Chondrocyte (in vitro differentiated cells): ENCODE measurements at regions not wholly inside any gene's neighbourhood (a gene's known extent, or its start where the extent isn't known, plus 50 kb on each side); places are given as distances from the start of the nearest gene placed in this dataset.

Experiments
- DNase-seq: peaks from one replicate; pipeline ENCODE4 v3.0.0; 2021; ENCODE audit warnings: mixed read lengths, low spot score
- H3K27ac Mint-ChIP-seq: one replicate; pipeline ENCODE4 v1.8.0; 2021; ENCODE audit warnings: mild to moderate bottlenecking, moderate library complexity, mixed read lengths; ENCODE audit not compliant: unreplicated experiment
- H3K27me3 Mint-ChIP-seq: 2 replicates; pipeline ENCODE4 v1.8.0; 2021; ENCODE audit warnings: low read depth, mixed read lengths
- H3K36me3 Mint-ChIP-seq: 2 replicates; pipeline ENCODE4 v1.8.0; 2021; ENCODE audit warnings: low read depth, mixed read lengths
- H3K4me1 Mint-ChIP-seq: 2 replicates; pipeline ENCODE4 v1.8.0; 2021; ENCODE audit warnings: low read depth, mild to moderate bottlenecking, mixed read lengths
- H3K4me3 Mint-ChIP-seq: one replicate; pipeline ENCODE4 v1.8.0; 2021; ENCODE audit warnings: mild to moderate bottlenecking, moderate library complexity, mixed read lengths; ENCODE audit not compliant: unreplicated experiment
- H3K9me3 Mint-ChIP-seq: 2 replicates; pipeline ENCODE4 v1.8.0; 2021; ENCODE audit warnings: low read depth, mixed read lengths
- CTCF ChIP-seq: fragments of 200-600 bp; sonication (generic); IDR thresholded peaks from 2 replicates; pipeline ENCODE4 v1.5.0; 2021; ENCODE audit warnings: antibody characterized with exemption, mild to moderate bottlenecking, moderate library complexity

GRCh38 chr15:31234815-31235214 lies 91.8 kb upstream of the KLF13 start:
- H3K9me3 Mint-ChIP-seq = no peaks in the 10 kb centered on the region
- peaks cover 28% of the 10 kb centered on the region for H3K4me1 Mint-ChIP-seq
- no peak for TF ChIP-seq CTCF
- H3K27ac Mint-ChIP-seq = no peak overlapping the region
- no peaks in the 10 kb centered on the region for H3K27me3 Mint-ChIP-seq
- H3K36me3 Mint-ChIP-seq = no peaks in the 10 kb centered on the region
- no peak for DNase-seq
- no peak overlapping the region for H3K4me3 Mint-ChIP-seq

- no peaks in the 10 kb centered on the region for H3K27me3 Mint-ChIP-seq
- H3K9me3 Mint-ChIP-seq = no peaks in the 10 kb centered on the region
- no peak for DNase-seq
- H3K4me3 Mint-ChIP-seq = no peak overlapping the region
- H3K27ac Mint-ChIP-seq = peak overlapping the region; percentile 73
- TF ChIP-seq CTCF = no peak
- peaks cover 28% of the 10 kb centered on the region for H3K4me1 Mint-ChIP-seq
- no peaks in the 10 kb centered on the region for H3K36me3 Mint-ChIP-seq
Measured at GRCh38 chr15:31235311-31236183, 91.1 kb upstream of the KLF13 start.

DNA sequence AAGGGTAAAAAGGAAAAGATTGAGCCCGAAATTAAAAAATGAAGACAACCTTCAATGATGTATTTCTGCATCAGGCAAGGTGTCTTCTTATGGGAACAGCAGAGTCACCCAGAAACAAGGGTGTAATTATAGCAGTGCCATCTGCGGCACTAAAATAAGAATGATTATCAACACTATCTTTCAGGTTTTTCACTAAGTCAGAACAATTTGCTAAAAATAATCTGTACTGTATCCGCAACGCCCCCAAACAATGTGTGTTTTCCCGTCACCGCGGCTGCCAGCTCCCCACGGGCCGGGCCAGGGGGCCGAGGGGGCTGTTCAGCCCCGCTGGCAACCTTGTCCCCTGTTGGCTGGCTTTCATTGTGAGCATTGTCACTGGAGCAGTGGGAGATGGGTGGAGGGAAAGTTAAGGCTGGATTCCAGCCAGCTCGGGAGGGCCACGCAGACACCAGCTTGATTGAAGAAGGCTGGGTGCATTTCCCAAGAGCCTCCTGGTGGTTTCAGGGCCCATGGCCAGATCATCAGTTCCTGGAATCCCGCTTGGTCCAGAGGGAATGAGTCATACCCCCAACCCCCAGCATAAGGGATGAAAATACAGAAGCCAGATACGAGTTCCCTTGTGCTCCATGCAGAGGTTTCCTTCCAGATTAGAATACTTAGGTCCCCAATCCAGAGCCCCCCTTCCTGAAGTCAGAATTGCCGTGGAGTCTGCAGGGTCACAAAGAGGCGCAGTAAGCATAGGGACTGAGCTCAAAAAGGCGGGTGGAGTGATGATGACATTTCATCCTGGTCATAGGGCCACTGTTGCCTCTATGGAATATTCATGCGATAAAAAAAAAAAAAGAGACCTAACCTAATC lies 90.2 kb upstream of the KLF13 start:
- peaks cover 28% of the 10 kb centered on the region for H3K4me1 Mint-ChIP-seq
- peak overlapping the region; percentile 33 for H3K4me3 Mint-ChIP-seq
- H3K27me3 Mint-ChIP-seq = no peaks in the 10 kb centered on the region
- no peaks in the 10 kb centered on the region for H3K36me3 Mint-ChIP-seq
- H3K27ac Mint-ChIP-seq = peak overlapping the region; percentile 80
- no peak for DNase-seq
- peak; percentile 46 for TF ChIP-seq CTCF
- H3K9me3 Mint-ChIP-seq = no peaks in the 10 kb centered on the region

GRCh38 chr15:31237043-31237324 lies 89.7 kb upstream of the KLF13 start:
- H3K27me3 Mint-ChIP-seq = no peaks in the 10 kb centered on the region
- no peak overlapping the region for H3K4me3 Mint-ChIP-seq
- no peak for DNase-seq
- peaks cover 28% of the 10 kb centered on the region for H3K4me1 Mint-ChIP-seq
- H3K9me3 Mint-ChIP-seq = no peaks in the 10 kb centered on the region
- TF ChIP-seq CTCF = no peak
- no peaks in the 10 kb centered on the region for H3K36me3 Mint-ChIP-seq
- H3K27ac Mint-ChIP-seq = peak overlapping the region; percentile 80

- Mint-ChIP-seq H3K36me3 (no peaks in the 10 kb centered on the region), H3K27me3 (no peaks in the 10 kb centered on the region), H3K9me3 (no peaks in the 10 kb centered on the region), H3K4me3 (no peak overlapping the region), H3K27ac (peak overlapping the region; percentile 41), H3K4me1 (peaks cover 28% of the 10 kb centered on the region)
- DNase-seq = peak; percentile 34
- TF ChIP-seq CTCF = no peak
Measured at GRCh38 chr15:31238906-31239305, 87.7 kb upstream of the KLF13 start.
